K562 (cell line): ENCODE measurements at regions not wholly inside any gene's neighbourhood (a gene's known extent, or its start where the extent isn't known, plus 50 kb on each side); places are given as distances from the start of the nearest gene placed in this dataset.

ENCODE experiments used
- ATAC-seq: fragments of 200-7000 bp; cut with Tn5 transposase; 3 replicates; pipeline ENCODE4 v1.9.1; 2020; ENCODE audit warnings: moderate library complexity
- BruUV-seq: library from RNA; stranded (reverse); fragments of 400-500 nt; replicated peaks from 2 replicates; lab custom pipeline; 2021; lab: Mats Ljungman, UMichigan
- CTCF ChIA-PET: fragments of 300-600 bp; formaldehyde crosslinking; extraction: SDS; loops from one replicate; lab custom pipeline; 2021; ENCODE audit warnings: low intra/inter-chr PET ratio; lab: Yijun Ruan, JAX
- POLR2A ChIA-PET: fragments of 300-600, 350-650 bp; sonication (Branson Sonifier 250); formaldehyde crosslinking; extraction: SDS; loops from one replicate; lab custom pipeline; 2021; ENCODE audit warnings: antibody characterized with exemption, inconsistent platforms; lab: Yijun Ruan, JAX
- DNase-seq, 4 experiments: peaks; one replicate each; pipeline versions ENCODE4 v3.0.0 to v3.0.0-alpha.2; 2011 to 2018; ENCODE audit warnings: low spot score in 3 of 4, mixed read lengths in 3 of 4; ENCODE audit errors: extremely low read depth in 1 of 4
- FAIRE-seq: peaks from 2 replicates; lab custom pipeline; 2011; peaks lifted over from hg19 to GRCh38; lab: Jason Lieb, UNC
- H2AFZ ChIP-seq: 2 replicates; pipeline ENCODE4 v1.6.0; 2011; ENCODE audit warnings: low read depth, low read length, control low read depth, inconsistent platforms
- H3K27ac ChIP-seq: fragments of 200-600 bp; 3 replicates; pipeline ENCODE4 v1.8.0; 2011; ENCODE audit warnings: low read depth, mild to moderate bottlenecking, control low read depth, inconsistent platforms, low read length, moderate library complexity, mixed read lengths; ENCODE audit errors: extremely low read depth
- H3K27me3 ChIP-seq, 2 experiments: fragments of 300-600 bp in 1 of 2; 2 replicates in 1 of 2; 3 replicates in 1 of 2; pipeline versions ENCODE4 v1.6.0 to v1.8.0; 2011; ENCODE audit warnings: inconsistent platforms in 2 of 2, low read length in 2 of 2, mild to moderate bottlenecking in 1 of 2, mixed read lengths in 1 of 2, moderate library complexity in 1 of 2; ENCODE audit not compliant: control insufficient read depth in 2 of 2, insufficient read depth in 2 of 2
- H3K36me3 ChIP-seq: fragments of 300-600 bp; 3 replicates; pipeline ENCODE4 v1.8.0; 2011; ENCODE audit warnings: mild to moderate bottlenecking, low read length, inconsistent platforms; ENCODE audit not compliant: control insufficient read depth, insufficient read depth
- H3K4me1 ChIP-seq, 2 experiments: fragments of 200-600 bp in 1 of 2; replicated peaks in 1 of 2; 2 replicates in 1 of 2; 3 replicates in 1 of 2; pipeline versions ENCODE4 v1.5.1 to v1.8.0; 2011; ENCODE audit warnings: inconsistent platforms in 2 of 2, low read length in 2 of 2, mild to moderate bottlenecking in 1 of 2, mixed read lengths in 1 of 2, moderate library complexity in 1 of 2; ENCODE audit not compliant: control insufficient read depth in 2 of 2, insufficient read depth in 2 of 2
- H3K4me2 ChIP-seq: 2 replicates; pipeline ENCODE4 v1.6.1; 2011; ENCODE audit warnings: low read length, control low read depth, inconsistent platforms, mixed read lengths; ENCODE audit not compliant: insufficient read depth
- H3K4me3 ChIP-seq: fragments of 200-600 bp; sonication (generic), shearing (Covaris generic); 2 replicates; pipeline ENCODE4 v1.5.1; 2016; ENCODE audit warnings: control low read depth, inconsistent platforms
- H3K79me2 ChIP-seq: fragments of 200-600 bp; 3 replicates; pipeline ENCODE4 v1.8.0; 2011; ENCODE audit warnings: low read length, inconsistent platforms; ENCODE audit not compliant: control insufficient read depth, insufficient read depth
- H3K9ac ChIP-seq, 2 experiments: 2 replicates each; pipeline versions ENCODE4 v1.6.0 to v1.6.1; 2011; ENCODE audit warnings: low read depth in 2 of 2, low read length in 2 of 2, control low read depth in 1 of 2, inconsistent platforms in 1 of 2, mild to moderate bottlenecking in 1 of 2, mixed read lengths in 1 of 2; ENCODE audit not compliant: insufficient read depth in 1 of 2
- H3K9me1 ChIP-seq: one replicate; pipeline ENCODE4 v1.6.0; 2011; ENCODE audit warnings: inconsistent platforms, mild to moderate bottlenecking, low read length, moderate library complexity; ENCODE audit not compliant: control insufficient read depth, insufficient read depth
- H3K9me3 ChIP-seq: replicated peaks from 2 replicates; pipeline ENCODE4 v1.5.1; 2011; ENCODE audit warnings: low read depth, low read length, inconsistent platforms; ENCODE audit not compliant: control insufficient read depth, insufficient read depth
- H4K20me1 ChIP-seq: replicated peaks from 2 replicates; pipeline ENCODE4 v1.6.1; 2011; ENCODE audit warnings: low read length, inconsistent platforms, mixed read lengths; ENCODE audit not compliant: control insufficient read depth, insufficient read depth
- BRD4 ChIP-seq: fragments of 200-600 bp; sonication (generic); IDR thresholded peaks from 2 replicates; pipeline ENCODE4 v1.6.1; 2017; ENCODE audit warnings: inconsistent platforms
- CEBPG ChIP-seq, 3 experiments: fragments of 200-800 bp in 1 of 3; sonication (Bioruptor generic) in 1 of 3; sonication (generic) in 1 of 3; formaldehyde crosslinking in 1 of 3; IDR thresholded peaks in 2 of 3; conservative IDR thresholded peaks in 1 of 3; 2 replicates each; pipeline versions ENCODE4 v1.6.1 to v1.8.0; 2016 to 2022; ENCODE audit warnings: missing compliant biosample characterization in 2 of 3, missing genetic modification characterization in 2 of 3, mild to moderate bottlenecking in 1 of 3, missing genetic modification reagents in 1 of 3
- CREB3 ChIP-seq: fragments of 450-650 bp; conservative IDR thresholded peaks from 2 replicates; pipeline ENCODE4 v1.6.1; 2016; ENCODE audit warnings: missing genetic modification characterization, low read depth, mild to moderate bottlenecking, missing compliant biosample characterization, moderate library complexity
- DNMT1 ChIP-seq: fragments of 450-650 bp; IDR thresholded peaks from 2 replicates; pipeline ENCODE4 v1.6.1; 2016; ENCODE audit warnings: antibody characterized with exemption, mild to moderate bottlenecking
- ERF ChIP-seq: fragments of 450-650 bp; formaldehyde crosslinking; IDR thresholded peaks from 2 replicates; pipeline ENCODE4 v1.4.0; 2020; ENCODE audit warnings: mild to moderate bottlenecking, mixed read lengths
- L3MBTL2 ChIP-seq: fragments of 450-650 bp; IDR thresholded peaks from 2 replicates; pipeline ENCODE4 v1.6.1; 2016; ENCODE audit warnings: mild to moderate bottlenecking, moderate library complexity
- NFE2L1 ChIP-seq: fragments of 450-650 bp; IDR thresholded peaks from 2 replicates; pipeline ENCODE4 v1.6.1; 2016; ENCODE audit warnings: missing genetic modification characterization, low read depth, mild to moderate bottlenecking, missing compliant biosample characterization, moderate library complexity, borderline replicate concordance
- NFYB ChIP-seq: IDR thresholded peaks from 2 replicates; pipeline ENCODE4 v1.6.1; 2011; ENCODE audit warnings: mild to moderate bottlenecking, moderate library complexity; ENCODE audit not compliant: insufficient read length; ENCODE audit errors: extremely low read depth
- POLR2AphosphoS5 ChIP-seq: IDR thresholded peaks from 2 replicates; pipeline ENCODE4 v1.6.1; 2011; ENCODE audit warnings: mild to moderate bottlenecking, low read depth, low read length, moderate library complexity; ENCODE audit not compliant: control insufficient read depth, insufficient read depth
- POLR3G ChIP-seq: IDR thresholded peaks from 2 replicates; pipeline ENCODE4 v1.6.1; 2011; ENCODE audit not compliant: insufficient read length, insufficient replicate concordance; ENCODE audit errors: extremely low read depth
- RBM22 ChIP-seq: fragments of 200-400 bp; formaldehyde crosslinking; IDR thresholded peaks from 2 replicates; pipeline ENCODE4 v1.6.1; 2018; ENCODE audit warnings: low read length, low read depth; ENCODE audit not compliant: poor library complexity, severe bottlenecking
- TAF7 ChIP-seq: fragments of 450-650 bp; IDR thresholded peaks from 2 replicates; pipeline ENCODE4 v1.6.1; 2016; ENCODE audit warnings: missing genetic modification characterization, missing compliant biosample characterization
- TAL1 ChIP-seq: fragments of 450-650 bp; IDR thresholded peaks from 2 replicates; pipeline ENCODE4 v1.6.1; 2016; ENCODE audit warnings: mild to moderate bottlenecking
- TRIM24 ChIP-seq, 2 experiments: fragments of 450-650 bp; IDR thresholded peaks; 2 replicates each; pipeline ENCODE4 v1.6.1; 2016
- ZBTB49 ChIP-seq: sonication (generic); formaldehyde crosslinking; IDR thresholded peaks from 2 replicates; pipeline ENCODE4 v1.8.0; 2022; ENCODE audit warnings: missing genetic modification reagents, mild to moderate bottlenecking, borderline replicate concordance
- ZNF444 ChIP-seq: fragments of 250-450 bp; sonication (Bioruptor Pico); IDR thresholded peaks from 2 replicates; pipeline ENCODE4 v1.4.0; 2020; ENCODE audit warnings: mild to moderate bottlenecking, moderate library complexity
- ZNF57 ChIP-seq: fragments of 450-650 bp; formaldehyde crosslinking; IDR thresholded peaks from 2 replicates; pipeline ENCODE4 v1.4.0; 2020; ENCODE audit warnings: mild to moderate bottlenecking, moderate library complexity
- ZNF583 ChIP-seq: fragments of 250-450 bp; sonication (Bioruptor Pico); IDR thresholded peaks from 2 replicates; pipeline ENCODE4 v1.4.0; 2020
- WGBS: fragments of 100-300 bp; shearing (Covaris generic); methylation state at CpG from one replicate; pipeline ENCODE4 v1.1.6; 2016; ENCODE audit warnings: low coverage, mixed read lengths; ENCODE audit not compliant: insufficient coverage; ENCODE audit errors: missing lambda C conversion rate; 5-methylcytosine and 5-hydroxymethylcytosine counted together
- in situ Hi-C: fragments of 300-500 bp; cut with MboI; formaldehyde crosslinking; loops from 4 replicates; pipeline ENCODE4 v1.15.0; 2018; ENCODE audit warnings: inconsistent platforms, mixed read lengths
- intact Hi-C: fragments of 100-400 bp; cut with micrococcal nuclease; formaldehyde crosslinking; loops from 2 replicates; pipeline ENCODE4 v1.14.2; 2022

GRCh38 chr4:165765053-165765452 lies 108.0 kb upstream of the TLL1 start:
- Histone ChIP-seq H3K27ac (no peak overlapping the region), H3K4me3 (no peak overlapping the region), H4K20me1 (no peaks in the 10 kb centered on the region), H3K36me3 (no peaks in the 10 kb centered on the region), H3K9ac (no peak overlapping the region), H3K9me1 (no peaks in the 10 kb centered on the region), H3K4me2 (no peak overlapping the region), H3K27me3 (no peaks in the 10 kb centered on the region), H2AFZ (no peak overlapping the region), H3K9me3 (no peaks in the 10 kb centered on the region), H3K79me2 (no peaks in the 10 kb centered on the region), H3K4me1 (no peaks in the 10 kb centered on the region)
- ChIA-PET CTCF (no interaction called here), POLR2A (no interaction called here)
- intact Hi-C loops = no loop called here
- TF ChIP-seq ZNF583 (no peak), ZNF57 (CRISPR knock-in tag) (no peak), POLR2AphosphoS5 (no peak), POLR3G (no peak), L3MBTL2 (no peak), NFE2L1 (no peak), CEBPG (CRISPR knock-in tag; IDR thresholded peaks at IDR 0.05) (no peak), CEBPG (tag; conservative IDR thresholded peaks at IDR 0.05 in 1 of 2, IDR thresholded peaks at IDR 0.05 in 1 of 2) (no peak), TAF7 (tag) (no peak), TAL1 (no peak), DNMT1 (no peak), ZNF444 (CRISPR knock-in tag) (no peak), NFYB (no peak), TRIM24 (IDR thresholded peaks at IDR 0.05) (no peak), BRD4 (no peak), CREB3 (tag) (no peak), ERF (CRISPR knock-in tag) (no peak), RBM22 (no peak), ZBTB49 (no peak)
- DNase-seq (no peak), FAIRE-seq (no peak), ATAC-seq (no peak)
- in situ Hi-C loops = no loop called here
- 0% methylated on average over 1 of the region's 1 CpG for WGBS
- no TSS peak for BruUV-seq
